Hepatocyte (in vitro differentiated cells): ENCODE measurements at regions not wholly inside any gene's neighbourhood (a gene's known extent, or its start where the extent isn't known, plus 50 kb on each side); places are given as distances from the start of the nearest gene placed in this dataset.

Source experiments
- EZH2 ChIP-seq: fragments of 200-600 bp; sonication (generic); IDR thresholded peaks from 2 replicates; pipeline ENCODE4 v1.6.1; 2016; ENCODE audit warnings: antibody characterized with exemption, mild to moderate bottlenecking, borderline replicate concordance
- TF ChIP-seq, protein P1 (sequence below): fragments of 200-600 bp; sonication (generic); IDR thresholded peaks from 2 replicates; pipeline ENCODE4 v1.5.1; 2016; ENCODE audit warnings: antibody characterized with exemption, mild to moderate bottlenecking; ENCODE audit not compliant: poor library complexity

DNA sequence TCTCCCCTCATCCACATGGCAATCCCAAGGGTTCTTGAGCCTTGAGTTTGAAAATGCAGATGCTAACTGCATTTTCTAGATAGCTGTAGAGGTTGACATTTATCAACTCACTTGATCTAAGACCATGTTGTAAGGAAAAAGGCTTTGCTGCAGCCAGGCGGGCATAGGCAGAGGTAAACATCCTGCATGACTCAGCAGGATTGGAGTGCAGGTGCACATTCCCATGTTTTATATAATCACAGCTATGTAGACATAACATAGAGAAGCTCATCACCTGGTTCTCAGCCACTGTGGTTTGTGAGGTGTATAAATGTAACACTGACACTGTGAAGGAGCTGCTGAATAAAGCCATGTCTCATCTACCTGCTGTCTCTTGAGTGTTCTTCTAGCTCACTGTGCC lies 62.3 kb upstream of the PDE5A start:
- TF ChIP-seq, protein P1, sequence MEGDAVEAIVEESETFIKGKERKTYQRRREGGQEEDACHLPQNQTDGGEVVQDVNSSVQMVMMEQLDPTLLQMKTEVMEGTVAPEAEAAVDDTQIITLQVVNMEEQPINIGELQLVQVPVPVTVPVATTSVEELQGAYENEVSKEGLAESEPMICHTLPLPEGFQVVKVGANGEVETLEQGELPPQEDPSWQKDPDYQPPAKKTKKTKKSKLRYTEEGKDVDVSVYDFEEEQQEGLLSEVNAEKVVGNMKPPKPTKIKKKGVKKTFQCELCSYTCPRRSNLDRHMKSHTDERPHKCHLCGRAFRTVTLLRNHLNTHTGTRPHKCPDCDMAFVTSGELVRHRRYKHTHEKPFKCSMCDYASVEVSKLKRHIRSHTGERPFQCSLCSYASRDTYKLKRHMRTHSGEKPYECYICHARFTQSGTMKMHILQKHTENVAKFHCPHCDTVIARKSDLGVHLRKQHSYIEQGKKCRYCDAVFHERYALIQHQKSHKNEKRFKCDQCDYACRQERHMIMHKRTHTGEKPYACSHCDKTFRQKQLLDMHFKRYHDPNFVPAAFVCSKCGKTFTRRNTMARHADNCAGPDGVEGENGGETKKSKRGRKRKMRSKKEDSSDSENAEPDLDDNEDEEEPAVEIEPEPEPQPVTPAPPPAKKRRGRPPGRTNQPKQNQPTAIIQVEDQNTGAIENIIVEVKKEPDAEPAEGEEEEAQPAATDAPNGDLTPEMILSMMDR: no peak
- no peak for TF ChIP-seq EZH2
